ENCODE measurements at regions not wholly inside any gene's neighbourhood (a gene's known extent, or its start where the extent isn't known, plus 50 kb on each side); places are given as distances from the start of the nearest gene placed in this dataset.

DNA sequence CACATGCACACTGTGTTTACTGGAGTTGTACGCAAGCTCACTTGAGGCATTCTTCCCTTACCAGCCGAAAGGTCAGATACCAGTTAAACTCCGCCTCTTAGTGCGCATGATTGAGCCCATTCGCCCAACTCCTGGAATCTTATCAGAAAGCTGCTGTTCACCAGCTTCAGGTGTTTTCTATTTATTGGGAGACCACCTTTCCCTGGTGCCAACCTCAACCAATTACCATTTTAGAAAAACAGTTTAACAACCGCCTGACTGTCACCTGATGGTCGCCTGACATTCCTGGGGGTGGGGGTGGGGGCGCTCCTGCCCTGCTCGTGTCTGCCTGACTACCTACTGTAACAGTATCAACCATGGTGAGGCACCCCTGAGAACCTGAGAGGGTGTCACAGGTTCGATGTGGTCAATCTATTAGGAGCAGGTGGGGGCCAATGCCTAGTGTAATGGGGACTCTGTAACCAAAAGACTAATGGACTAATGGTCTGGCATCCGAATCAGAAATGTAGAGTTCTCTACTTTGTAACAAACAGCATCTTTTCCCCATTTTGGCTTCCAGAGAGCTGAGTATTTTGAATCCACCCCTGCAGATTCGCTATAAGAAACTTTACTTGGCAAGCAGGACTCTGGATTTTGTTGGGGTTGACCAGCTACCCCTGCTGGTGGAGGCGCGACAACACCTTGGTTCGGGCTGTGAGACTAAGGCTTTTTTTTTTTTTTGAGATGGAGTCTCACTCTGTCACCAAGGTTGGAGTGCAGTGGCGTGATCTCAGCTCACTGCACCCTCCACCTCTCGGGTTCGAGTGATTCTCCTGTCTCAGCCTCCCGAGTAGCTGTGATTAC lies 58.2 kb upstream of the ZNF157 start:
- Histone ChIP-seq H3K9me3 (ENCODE audit: insufficient read depth in 2 of 2, low read depth in 1 of 2, low read length in 1 of 2) (no peaks in the 10 kb centered on the region), H4K20me1 (replicated peaks in 1 of 2; ENCODE audit: control insufficient read depth in 1 of 2, insufficient read depth in 2 of 2, low read length in 2 of 2) (no peaks in the 10 kb centered on the region), H2BK20ac (ENCODE audit: low read length) (peak overlapping the region; percentile 72; the same call in 1 of the 2 replicates), H2AFZ (ENCODE audit: low read length) (peak overlapping the region; percentile 89; the same call in 1 of the 2 replicates), H2BK5ac (ENCODE audit: low read depth, low read length) (peak overlapping the region; percentile 97), H3K4ac (replicated peaks; ENCODE audit: insufficient read length, low read depth, low read length) (peak overlapping the region; percentile 38), H3K14ac (ENCODE audit: insufficient read length) (no peak overlapping the region), H3K9ac (replicated peaks in 1 of 4; ENCODE audit: extremely low read depth in 1 of 4, low read depth in 3 of 4, low read length in 3 of 4) (0 out of 7 replicates have a peak overlapping the region, but pooled peaks of 1 of the 4 experiments have one; percentile 5), H4K8ac (ENCODE audit: extremely low read depth, insufficient read depth, low read length) (0 out of 2 replicates have a peak overlapping the region, but pooled peaks have one; percentile 69), H2AK5ac (ENCODE audit: low read depth, low read length) (peak overlapping the region; percentile 97; the same call in 1 of the 2 replicates), H3K36me3 (ENCODE audit: control insufficient read depth in 2 of 4, insufficient read depth in 4 of 4, low read length in 3 of 4) (no peaks in the 10 kb centered on the region), H4K91ac (replicated peaks; ENCODE audit: insufficient read length, low read length) (peak overlapping the region; percentile 89), H3K79me1 (ENCODE audit: low read depth, low read length) (no peaks in the 10 kb centered on the region), H3K4me2 (ENCODE audit: insufficient read depth in 1 of 2, low read depth in 2 of 2, low read length in 2 of 2) (peak overlapping the region; percentile 5 to 21; a peak in 1 of 4 replicates), H4K5ac (ENCODE audit: insufficient read length, low read depth, low read length) (peak overlapping the region; percentile 44), H3K56ac (replicated peaks; ENCODE audit: insufficient read length, low read depth, low read length) (no peak overlapping the region), H3K18ac (ENCODE audit: extremely low read depth, low read length) (peak overlapping the region; percentile 68), H3K4me1 (replicated peaks in 1 of 4; ENCODE audit: control insufficient read depth in 3 of 4, insufficient read depth in 4 of 4, low read length in 3 of 4) (peaks cover 3 to 14% (median 6%) of the 10 kb centered on the region in 4 experiments; a peak in 5 of 7 replicates), H3K23me2 (ENCODE audit: low read depth, low read length) (no peaks in the 10 kb centered on the region), H3K27ac (ENCODE audit: low read depth, low read length) (peak overlapping the region; percentile 58), H2BK12ac (ENCODE audit: low read depth, low read length) (peak overlapping the region; percentile 84), H3K79me2 (ENCODE audit: control insufficient read depth in 1 of 2, insufficient read depth in 2 of 2, low read length in 2 of 2) (no peaks in the 10 kb centered on the region), H3K27me3 (replicated peaks in 1 of 4; ENCODE audit: control insufficient read depth in 3 of 4, extremely low read depth in 1 of 4, insufficient read depth in 3 of 4, low read length in 3 of 4) (no peaks in the 10 kb centered on the region), H3K23ac (ENCODE audit: insufficient read length) (no peak overlapping the region), H3K4me3 (ENCODE audit: extremely low read depth in 1 of 4, insufficient read depth in 2 of 4, low read depth in 3 of 4, low read length in 4 of 4) (no peak overlapping the region), H2BK120ac (replicated peaks; ENCODE audit: low read depth, low read length) (peak overlapping the region; percentile 90), H2BK15ac (ENCODE audit: low read length) (no peak overlapping the region)
- CTCF ChIA-PET (ENCODE audit: partially characterized antibody): interaction anchor here (0.6 to 2.2 kb wide), 21 partner anchors 9 to 188 kb away, joined by 3 to 6 read pairs (median 3); no protein-coding TSS in a partner anchor
- DNase-seq (ENCODE audit: low read depth in 1 of 2, low spot score in 2 of 2) (peak in 1 of 2 experiments; percentile 49), FAIRE-seq (peak; percentile 78)
- POLR2A ChIA-PET (ENCODE audit: partially characterized antibody): interaction anchor here (0.6 to 3.1 kb wide), 12 partner anchors 9 to 117 kb away, joined by 3 to 24 read pairs (median 3); partner anchors contain the start of gene CDK16
- 41% methylated on average over 14 of the region's 19 CpGs; no CpG with 5 or more reads in 1 of the 2 experiments for WGBS, 2 experiments (ENCODE audit: extremely low coverage in 1 of 2, insufficient coverage in 1 of 2, insufficient read length in 1 of 2, insufficient replicate concordance in 2 of 2, low coverage in 1 of 2, low lambda C conversion rate in 2 of 2, missing lambda C conversion rate in 1 of 2)
- no peak for TF ChIP-seq TCF12 (IDR thresholded peaks at IDR 0.05; ENCODE audit: low read depth, low read length)
- TF ChIP-seq, protein P1, sequence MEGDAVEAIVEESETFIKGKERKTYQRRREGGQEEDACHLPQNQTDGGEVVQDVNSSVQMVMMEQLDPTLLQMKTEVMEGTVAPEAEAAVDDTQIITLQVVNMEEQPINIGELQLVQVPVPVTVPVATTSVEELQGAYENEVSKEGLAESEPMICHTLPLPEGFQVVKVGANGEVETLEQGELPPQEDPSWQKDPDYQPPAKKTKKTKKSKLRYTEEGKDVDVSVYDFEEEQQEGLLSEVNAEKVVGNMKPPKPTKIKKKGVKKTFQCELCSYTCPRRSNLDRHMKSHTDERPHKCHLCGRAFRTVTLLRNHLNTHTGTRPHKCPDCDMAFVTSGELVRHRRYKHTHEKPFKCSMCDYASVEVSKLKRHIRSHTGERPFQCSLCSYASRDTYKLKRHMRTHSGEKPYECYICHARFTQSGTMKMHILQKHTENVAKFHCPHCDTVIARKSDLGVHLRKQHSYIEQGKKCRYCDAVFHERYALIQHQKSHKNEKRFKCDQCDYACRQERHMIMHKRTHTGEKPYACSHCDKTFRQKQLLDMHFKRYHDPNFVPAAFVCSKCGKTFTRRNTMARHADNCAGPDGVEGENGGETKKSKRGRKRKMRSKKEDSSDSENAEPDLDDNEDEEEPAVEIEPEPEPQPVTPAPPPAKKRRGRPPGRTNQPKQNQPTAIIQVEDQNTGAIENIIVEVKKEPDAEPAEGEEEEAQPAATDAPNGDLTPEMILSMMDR (IDR thresholded peaks at IDR 0.05; ENCODE audit: control extremely low read depth in 1 of 3, insufficient read depth in 1 of 3, low read depth in 1 of 3, low read length in 3 of 3): peak; percentile 36 to 61 (median 57); a peak in 3 of 4 replicates
- TF ChIP-seq TAF1 (IDR thresholded peaks at IDR 0.05; ENCODE audit: low read depth, low read length): 0 out of 2 replicates have a peak, but pooled peaks have one; percentile 33
- peak; percentile 93 for TF ChIP-seq TEAD4 (IDR thresholded peaks at IDR 0.05; ENCODE audit: low read depth, low read length)
- TF ChIP-seq ATF3 (IDR thresholded peaks at IDR 0.05; ENCODE audit: insufficient read depth, low read depth, low read length): no peak
- TF ChIP-seq RAD21 (IDR thresholded peaks at IDR 0.05 in 1 of 2, conservative IDR thresholded peaks at IDR 0.05 in 1 of 2; ENCODE audit: low read depth in 2 of 2, low read length in 2 of 2): peak; percentile 48 to 66
- TF ChIP-seq RBBP5 (IDR thresholded peaks at IDR 0.05; ENCODE audit: borderline replicate concordance, low read depth, low read length): 0 out of 2 replicates have a peak, but pooled peaks have one; percentile 37
